ENCODE measurements at regions not wholly inside any gene's neighbourhood (a gene's known extent, or its start where the extent isn't known, plus 50 kb on each side); places are given as distances from the start of the nearest gene placed in this dataset.
"Not testable (repeated sequence)": the region's sequence is repeated elsewhere in the genome, so short reads cannot be mapped to it uniquely, and the experiment has no call there.

- Histone ChIP-seq H3K4me1 (ENCODE audit: insufficient read depth, low read length) (no peaks in the 10 kb centered on the region), H3K27ac (ENCODE audit: low read depth in 1 of 2, low read length in 2 of 2) (no peak overlapping the region), H3K27me3 (ENCODE audit: control insufficient read depth in 1 of 2, insufficient read depth in 2 of 2, low read length in 2 of 2) (no peaks in the 10 kb centered on the region), H3K4me3 (ENCODE audit: low read length) (no peak overlapping the region), H3K36me3 (ENCODE audit: insufficient read depth, low read length) (no peaks in the 10 kb centered on the region), H3K9me3 (ENCODE audit: control insufficient read depth in 1 of 2, insufficient read depth in 1 of 2, low read length in 2 of 2) (no peaks in the 10 kb centered on the region)
- DNase-seq (no peak), ATAC-seq (ENCODE audit: poor library complexity) (no peak)
- intact Hi-C loops (cut with DNase I, micrococcal nuclease): no loop called here
- Mint-ChIP-seq H3K27ac (no peak overlapping the region), H3K9me3 (peaks cover 3% of the 10 kb centered on the region), H3K4me1 (ENCODE audit: low read depth) (no peaks in the 10 kb centered on the region), H3K27me3 (no peaks in the 10 kb centered on the region), H3K4me3 (no peak overlapping the region), H3K36me3 (ENCODE audit: low read depth) (no peaks in the 10 kb centered on the region)
- ChIA-PET POLR2A (no interaction called here), CTCF (no interaction called here)
- no peak for TF ChIP-seq CTCF (IDR thresholded peaks at IDR 0.05)
These were observed 172.9 kb downstream of the MBL2 start for GRCh38 chr10:52599551-52600200.

GRCh38 chr10:52604131-52604530 is 168.5 kb downstream of the MBL2 start:
- H3K9me3 ChIP-seq (ENCODE audit: control insufficient read depth in 1 of 2, insufficient read depth in 1 of 2, low read length in 2 of 2); H3K36me3 Mint-ChIP-seq (ENCODE audit: low read depth); H3K36me3 ChIP-seq (ENCODE audit: insufficient read depth, low read length); H3K4me1 ChIP-seq (ENCODE audit: insufficient read depth, low read length); H3K4me3 Mint-ChIP-seq; H3K27ac ChIP-seq (ENCODE audit: low read depth in 1 of 2, low read length in 2 of 2); H3K4me1 Mint-ChIP-seq (ENCODE audit: low read depth); H3K9me3 Mint-ChIP-seq; H3K27ac Mint-ChIP-seq; H3K27me3 Mint-ChIP-seq; H3K27me3 ChIP-seq (ENCODE audit: control insufficient read depth in 1 of 2, insufficient read depth in 2 of 2, low read length in 2 of 2); H3K4me3 ChIP-seq (ENCODE audit: low read length); DNase-seq; intact Hi-C loops (cut with DNase I, micrococcal nuclease); CTCF ChIA-PET; ATAC-seq (ENCODE audit: poor library complexity); POLR2A ChIA-PET: not testable (repeated sequence)

GRCh38 chr10:52609071-52609470 is 163.5 kb downstream of the MBL2 start:
- intact Hi-C loops (cut with DNase I, micrococcal nuclease): no loop called here

More at GRCh38 chr10:52609071-52609470, 163.5 kb downstream of the MBL2 start:
- H3K27me3 ChIP-seq (ENCODE audit: control insufficient read depth in 1 of 2, insufficient read depth in 2 of 2, low read length in 2 of 2): no peaks in the 10 kb centered on the region
- no peak overlapping the region for H3K27ac ChIP-seq (ENCODE audit: low read depth in 1 of 2, low read length in 2 of 2)
- CTCF ChIA-PET: no interaction called here
- TF ChIP-seq CTCF (IDR thresholded peaks at IDR 0.05): no peak
- Mint-ChIP-seq H3K27me3 (no peaks in the 10 kb centered on the region), H3K4me1 (ENCODE audit: low read depth) (no peaks in the 10 kb centered on the region), H3K36me3 (ENCODE audit: low read depth) (no peaks in the 10 kb centered on the region), H3K9me3 (peaks cover 6% of the 10 kb centered on the region), H3K4me3 (no peak overlapping the region), H3K27ac (no peak overlapping the region)
- ATAC-seq (ENCODE audit: poor library complexity) (no peak), DNase-seq (no peak)
- H3K4me1 ChIP-seq (ENCODE audit: insufficient read depth, low read length): no peaks in the 10 kb centered on the region
- H3K9me3 ChIP-seq (ENCODE audit: control insufficient read depth in 1 of 2, insufficient read depth in 1 of 2, low read length in 2 of 2): no peaks in the 10 kb centered on the region
- POLR2A ChIA-PET: no interaction called here
- H3K36me3 ChIP-seq (ENCODE audit: insufficient read depth, low read length): no peaks in the 10 kb centered on the region
- H3K4me3 ChIP-seq (ENCODE audit: low read length): no peak overlapping the region
